ENCODE measurements at regions not wholly inside any gene's neighbourhood (a gene's known extent, or its start where the extent isn't known, plus 50 kb on each side); places are given as distances from the start of the nearest gene placed in this dataset.
A peak's percentile ranks its signal among the peaks of the same experiment; 100 is the strongest.
"Not testable (repeated sequence)": the region's sequence is repeated elsewhere in the genome, so short reads cannot be mapped to it uniquely, and the experiment has no call there.

- DNase-seq = not testable (repeated sequence)
These were observed 199.2 kb upstream of the PZP start for GRCh38 chr12:9407425-9407748.

DNA sequence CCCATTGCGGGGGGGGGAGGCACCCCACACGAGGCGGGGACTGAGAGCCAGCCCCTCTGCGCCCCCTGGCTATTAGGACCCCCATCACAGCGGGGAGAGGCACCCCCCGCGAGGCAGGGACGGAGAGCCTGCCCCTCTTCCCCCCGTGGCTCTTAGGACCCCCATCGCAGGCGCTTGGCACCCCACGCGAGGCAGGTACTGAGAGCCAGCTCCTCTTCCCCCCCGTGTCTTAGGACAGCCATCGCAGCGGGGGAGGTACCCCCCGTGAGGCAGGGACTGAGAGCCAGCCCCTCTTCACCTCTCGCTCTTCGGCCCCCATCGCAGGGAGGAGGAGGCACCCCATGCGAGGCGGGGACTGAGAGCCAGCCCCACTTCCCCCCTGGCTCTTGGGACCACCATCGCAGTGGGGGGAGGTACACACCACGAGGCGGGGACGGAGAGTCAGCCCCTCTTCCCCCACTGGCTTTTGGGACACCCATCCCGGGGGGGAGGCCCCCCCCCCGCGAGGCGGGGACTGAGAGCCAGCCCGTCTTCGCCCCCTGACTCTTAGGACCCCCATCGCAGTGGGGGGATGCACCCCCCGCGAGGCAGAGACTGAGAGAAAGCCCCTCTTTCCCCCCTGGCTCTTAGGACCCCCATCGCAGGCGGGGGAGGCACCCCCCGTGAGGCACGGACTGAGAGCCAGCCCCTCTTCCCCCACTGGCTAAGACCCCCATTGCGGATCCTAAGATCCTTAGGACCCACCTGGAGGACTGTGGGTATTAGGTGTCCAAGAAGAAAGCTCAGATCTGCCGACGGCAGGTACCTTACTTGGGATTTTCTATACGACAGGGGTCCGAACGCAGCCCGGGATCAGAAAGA, 198.6 kb upstream of the PZP start:
- no peak for DNase-seq

- no peak for DNase-seq
These were observed 197.8 kb upstream of the PZP start for GRCh38 chr12:9405886-9406563.

GRCh38 chr12:9404469-9405260, 196.5 kb upstream of the PZP start:
- DNase-seq = peak; percentile 20

DNA sequence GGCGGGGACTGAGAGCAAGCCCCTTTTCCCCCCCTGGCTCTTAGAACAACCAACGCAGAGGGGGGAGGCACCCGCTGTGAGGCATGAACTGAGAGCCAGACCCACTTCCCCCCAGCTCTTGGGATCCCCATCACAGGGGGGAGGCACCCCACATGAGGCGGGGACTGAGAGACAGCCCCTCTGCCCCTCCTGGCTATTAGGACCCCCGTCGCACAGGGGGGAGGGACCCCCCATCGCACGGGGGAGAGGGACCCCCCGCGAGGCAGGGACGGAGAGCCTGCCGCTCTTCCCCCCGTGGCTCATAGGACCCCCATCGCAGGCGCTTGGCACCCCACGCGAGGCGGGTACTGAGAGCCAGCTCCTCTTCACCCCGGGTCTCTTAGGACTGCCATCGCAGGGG, 195.8 kb upstream of the PZP start:
- no peak for DNase-seq

DNA sequence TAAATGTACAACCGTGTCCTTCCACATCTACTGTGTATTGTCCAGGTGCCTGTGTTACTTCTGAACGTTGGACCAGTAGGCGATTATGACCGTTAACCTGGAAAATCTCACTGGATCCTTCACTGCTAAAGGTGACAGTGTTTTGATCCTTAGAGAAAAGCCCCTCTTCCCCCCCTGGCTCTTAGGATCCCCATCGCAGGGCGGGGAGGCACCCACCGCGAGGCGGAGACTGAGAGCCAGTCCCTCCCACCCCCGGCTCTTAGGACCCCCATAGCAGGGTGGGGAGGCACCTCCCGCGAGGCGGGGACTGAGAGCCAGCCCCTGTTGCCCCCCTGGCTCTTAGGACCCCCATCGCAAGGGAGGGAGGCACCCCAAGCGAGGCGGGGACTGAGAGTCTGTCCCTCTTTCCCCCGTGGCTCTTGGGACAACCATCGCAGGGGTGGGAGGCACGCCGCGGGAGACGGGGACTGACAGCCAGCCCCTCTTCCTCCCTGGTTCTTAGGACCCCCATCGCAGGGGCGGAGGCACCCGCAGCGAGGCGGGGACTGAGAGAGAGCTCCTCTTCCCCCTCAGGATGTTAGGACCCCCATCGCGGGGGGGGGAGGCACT, 194.3 kb upstream of the PZP start:
- peak; percentile 24 for DNase-seq

GRCh38 chr12:9396367-9396766, 188.2 kb upstream of the PZP start:
- not testable (repeated sequence) for DNase-seq

DNA sequence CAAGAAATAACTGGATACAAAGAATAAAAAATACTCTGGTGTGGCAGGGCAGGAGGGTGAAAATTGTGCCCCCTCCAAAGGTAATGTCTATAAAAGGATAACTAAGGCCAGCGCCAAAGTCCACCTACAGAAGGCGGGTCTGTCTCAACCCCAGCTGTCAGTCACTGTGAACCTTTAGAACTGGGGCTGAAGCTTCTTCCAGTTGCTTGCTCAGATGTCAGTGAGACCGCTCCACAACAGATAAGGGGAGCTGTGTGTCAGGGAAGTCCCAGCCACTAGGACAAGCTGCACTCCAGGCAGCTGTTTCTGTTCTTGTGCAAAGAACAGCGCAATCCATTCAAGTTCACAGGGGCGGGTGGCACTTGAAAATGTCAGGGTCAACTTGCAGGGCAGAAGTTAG, 187.0 kb upstream of the PZP start:
- DNase-seq = not testable (repeated sequence)

GRCh38 chr12:9392842-9393241, 184.6 kb upstream of the PZP start:
- no peak for DNase-seq

DNA sequence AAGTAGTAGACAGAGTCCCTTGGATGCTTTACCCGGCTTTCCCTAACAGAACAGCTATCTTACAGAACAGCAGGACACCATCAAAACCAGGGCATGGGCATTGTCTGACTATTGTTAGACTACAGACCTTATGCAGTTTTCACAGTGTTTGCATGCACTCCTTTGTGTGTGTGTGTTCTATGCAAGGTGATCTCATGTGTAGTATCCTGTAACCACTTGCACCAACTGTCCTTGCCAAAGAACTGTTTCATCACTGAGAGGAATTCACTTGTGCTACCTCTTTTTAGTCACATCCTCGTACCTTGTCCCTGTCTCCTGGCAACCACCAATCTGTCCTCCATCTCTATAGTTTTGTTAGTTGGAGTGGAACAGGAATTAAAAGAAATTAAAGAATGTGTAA, 183.6 kb upstream of the PZP start:
- no peak for DNase-seq

- DNase-seq = no peak
These were observed 182.6 kb upstream of the PZP start for GRCh38 chr12:9390761-9391160.

GRCh38 chr12:9389796-9390195, 181.6 kb upstream of the PZP start:
- no peak for DNase-seq

- no peak for DNase-seq
These were observed 180.2 kb upstream of the PZP start for GRCh38 chr12:9388379-9388778.

DNA sequence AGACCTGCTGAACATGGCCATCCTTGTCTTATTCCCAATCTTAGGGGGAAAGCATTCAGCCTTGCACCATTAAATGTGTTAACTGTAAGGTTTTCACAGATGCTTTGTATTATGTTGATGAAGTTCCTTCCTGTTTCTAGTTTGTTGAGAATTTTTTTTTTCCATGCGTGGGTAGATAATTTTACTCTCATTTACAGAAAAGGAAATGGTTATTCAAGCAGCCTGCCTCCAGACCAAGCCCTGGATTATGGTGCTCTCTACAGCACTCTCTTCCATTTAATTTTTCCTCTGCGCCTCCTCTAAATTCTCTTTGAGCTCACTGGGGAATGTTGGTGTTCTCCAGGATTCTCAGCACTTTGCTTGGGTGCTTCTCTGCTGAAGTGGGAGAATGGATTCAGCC, 179.3 kb upstream of the PZP start:
- no peak for DNase-seq

- no peak for DNase-seq
These were observed 175.4 kb upstream of the PZP start for GRCh38 chr12:9383585-9383984.

GRCh38 chr12:9381619-9382018, 173.4 kb upstream of the PZP start:
- no peak for DNase-seq

DNA sequence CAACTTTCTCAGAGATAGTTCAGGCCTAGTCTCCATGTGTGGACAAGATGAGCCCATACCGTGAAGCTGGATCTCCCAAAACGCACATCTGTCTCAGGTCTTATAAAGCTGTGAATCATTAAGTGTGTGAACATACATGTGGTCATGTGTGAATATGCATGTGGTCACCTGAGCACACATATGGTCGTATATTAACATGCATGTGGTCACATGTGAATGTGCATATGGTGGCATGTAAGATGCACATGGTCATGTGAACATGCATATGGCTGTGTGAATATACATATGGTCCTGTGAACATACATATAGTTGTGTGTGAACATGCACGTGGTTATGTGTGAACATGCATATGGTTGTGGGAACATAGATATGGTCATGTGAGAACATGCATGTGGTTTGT, 172.5 kb upstream of the PZP start:
- no peak for DNase-seq

DNA sequence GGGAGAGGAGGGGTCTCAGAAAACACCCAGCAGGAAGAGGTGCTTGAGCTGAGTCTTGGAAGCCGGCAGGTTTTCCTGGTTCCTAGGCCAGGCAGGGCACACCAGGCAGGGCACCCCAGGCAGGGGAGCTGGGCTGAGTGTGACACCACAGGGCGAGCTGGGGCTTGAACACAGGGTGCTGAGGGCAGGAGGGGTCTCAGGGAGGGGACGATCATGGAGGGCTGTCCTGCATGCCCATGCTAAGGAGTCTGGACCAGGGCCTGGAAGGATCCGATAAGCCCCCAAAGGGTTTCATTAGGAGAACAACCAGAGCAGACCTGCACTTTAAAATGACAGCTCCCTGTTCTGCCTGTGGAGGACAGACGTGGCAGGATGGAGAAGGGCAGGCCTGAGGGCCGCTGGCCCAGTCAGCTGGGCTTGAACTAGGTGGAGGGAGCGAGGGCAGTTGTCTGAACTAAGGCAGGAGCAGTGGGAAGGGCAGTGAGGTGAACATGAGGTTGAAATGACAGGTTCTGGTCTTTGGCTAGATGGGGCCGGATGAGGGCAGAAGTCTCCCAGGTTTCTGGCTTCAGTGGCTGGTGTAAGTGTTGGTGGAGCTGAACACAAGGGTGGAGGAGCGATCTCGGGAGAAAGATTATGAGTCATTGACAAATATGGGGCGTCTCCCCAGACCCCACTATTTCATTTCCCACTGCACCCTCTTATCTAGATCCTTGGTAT, 171.0 kb upstream of the PZP start:
- no peak for DNase-seq

- DNase-seq = peak; percentile 27
These were observed 170.2 kb upstream of the PZP start for GRCh38 chr12:9378430-9378835.

DNA sequence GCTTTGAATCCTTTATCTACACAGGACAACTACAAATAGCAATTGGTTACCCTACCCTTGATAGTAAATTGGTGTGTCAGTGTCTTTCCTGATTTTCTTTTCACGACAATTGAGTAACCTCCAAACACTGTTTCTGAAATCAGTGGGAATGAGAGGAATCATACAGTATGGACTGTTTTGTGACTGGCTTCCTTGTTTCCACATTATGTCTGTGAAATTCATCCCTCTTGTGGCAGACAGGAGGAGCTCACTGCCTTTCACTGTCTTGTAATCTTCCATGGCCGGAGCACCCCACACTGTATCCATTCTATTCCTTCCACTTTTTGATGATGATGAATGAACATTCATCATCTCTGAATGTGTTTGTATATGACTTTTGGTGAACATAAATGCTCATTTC, 164.0 kb upstream of the PZP start:
- no peak for DNase-seq

DNA sequence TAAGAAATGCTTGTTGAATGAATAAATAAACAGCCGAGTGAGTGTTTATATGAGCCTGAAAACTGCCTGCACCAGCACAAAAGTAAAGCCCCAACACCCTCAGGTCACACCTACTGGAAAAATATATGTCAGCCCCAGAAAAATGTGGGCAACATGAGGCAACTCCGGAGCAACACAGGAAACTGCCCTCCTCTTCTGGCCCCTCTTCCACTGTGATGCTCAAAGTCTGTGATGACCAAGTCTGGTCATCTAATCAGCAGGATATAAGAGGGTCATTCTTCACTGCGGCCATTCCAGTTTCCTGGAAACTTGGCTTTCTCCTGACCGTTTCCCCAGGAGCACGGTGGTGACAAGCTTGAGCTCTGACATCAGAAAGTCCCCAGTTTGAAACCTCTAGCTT, 159.6 kb upstream of the PZP start:
- DNase-seq = no peak

GRCh38 chr12:9367201-9367600, 159.0 kb upstream of the PZP start:
- DNase-seq = no peak

- DNase-seq = no peak
These were observed 157.1 kb upstream of the PZP start for GRCh38 chr12:9365296-9365695.

All from NCI-H82 (cell line).